ENCODE measurements at regions not wholly inside any gene's neighbourhood (a gene's known extent, or its start where the extent isn't known, plus 50 kb on each side); places are given as distances from the start of the nearest gene placed in this dataset.
"Not testable (repeated sequence)": the region's sequence is repeated elsewhere in the genome, so short reads cannot be mapped to it uniquely, and the experiment has no call there.

DNA sequence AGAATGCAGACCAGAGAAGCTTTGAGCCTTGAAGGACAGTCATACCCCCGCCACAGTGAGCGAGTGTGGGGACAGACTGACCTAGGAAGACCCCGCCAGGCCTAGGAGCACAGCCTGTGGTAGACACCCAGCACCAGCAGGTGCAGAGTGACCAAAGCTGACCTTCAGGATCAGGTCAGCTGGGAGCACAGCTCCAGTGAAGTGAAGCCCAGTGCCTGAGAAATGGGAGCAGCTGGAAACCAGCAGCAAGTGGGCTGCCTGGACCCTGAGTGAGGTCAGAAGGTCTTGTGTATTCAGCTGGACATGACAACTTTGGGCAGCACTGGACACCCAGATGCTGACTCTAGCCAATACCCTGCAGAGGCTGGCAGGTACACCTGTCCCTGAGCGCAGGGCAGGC is 268.9 kb downstream of the TEX29 start:
- peaks cover 4% of the 10 kb centered on the region for H3K27me3 Mint-ChIP-seq (ENCODE audit: insufficient read depth)
- H3K4me1 Mint-ChIP-seq (ENCODE audit: low read depth), result no peaks in the 10 kb centered on the region
- H3K4me3 Mint-ChIP-seq, result no peak overlapping the region
- peaks cover 65% of the 10 kb centered on the region for H3K9me3 Mint-ChIP-seq
- DNase-seq, result no peak
- H3K36me3 Mint-ChIP-seq (ENCODE audit: low read depth), result peaks cover 16% of the 10 kb centered on the region; the same call in 1 of the 2 replicates
- TF ChIP-seq, protein P1, sequence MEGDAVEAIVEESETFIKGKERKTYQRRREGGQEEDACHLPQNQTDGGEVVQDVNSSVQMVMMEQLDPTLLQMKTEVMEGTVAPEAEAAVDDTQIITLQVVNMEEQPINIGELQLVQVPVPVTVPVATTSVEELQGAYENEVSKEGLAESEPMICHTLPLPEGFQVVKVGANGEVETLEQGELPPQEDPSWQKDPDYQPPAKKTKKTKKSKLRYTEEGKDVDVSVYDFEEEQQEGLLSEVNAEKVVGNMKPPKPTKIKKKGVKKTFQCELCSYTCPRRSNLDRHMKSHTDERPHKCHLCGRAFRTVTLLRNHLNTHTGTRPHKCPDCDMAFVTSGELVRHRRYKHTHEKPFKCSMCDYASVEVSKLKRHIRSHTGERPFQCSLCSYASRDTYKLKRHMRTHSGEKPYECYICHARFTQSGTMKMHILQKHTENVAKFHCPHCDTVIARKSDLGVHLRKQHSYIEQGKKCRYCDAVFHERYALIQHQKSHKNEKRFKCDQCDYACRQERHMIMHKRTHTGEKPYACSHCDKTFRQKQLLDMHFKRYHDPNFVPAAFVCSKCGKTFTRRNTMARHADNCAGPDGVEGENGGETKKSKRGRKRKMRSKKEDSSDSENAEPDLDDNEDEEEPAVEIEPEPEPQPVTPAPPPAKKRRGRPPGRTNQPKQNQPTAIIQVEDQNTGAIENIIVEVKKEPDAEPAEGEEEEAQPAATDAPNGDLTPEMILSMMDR (IDR thresholded peaks at IDR 0.05), result no peak
- no peak overlapping the region for H3K27ac Mint-ChIP-seq

DNA sequence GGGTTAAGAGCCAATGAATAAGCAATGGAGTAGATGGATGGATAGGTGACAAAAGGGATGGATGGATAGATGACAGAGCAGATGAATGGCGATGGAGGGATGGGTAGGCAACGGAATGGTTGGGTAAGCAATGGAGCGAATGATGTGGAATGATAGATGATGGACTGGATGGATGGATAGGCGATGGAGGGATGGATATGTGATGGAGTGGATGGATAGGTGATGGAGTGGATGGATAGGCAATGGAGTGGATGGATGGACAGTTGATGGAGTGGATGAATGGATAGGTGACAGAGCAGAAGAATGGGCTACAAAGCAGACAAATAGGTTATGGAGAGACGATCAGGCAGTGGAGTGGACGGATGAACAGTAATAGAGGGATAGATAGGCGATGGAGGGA is 269.6 kb downstream of the TEX29 start:
- H3K27me3 Mint-ChIP-seq (ENCODE audit: insufficient read depth), result peaks cover 4% of the 10 kb centered on the region
- H3K9me3 Mint-ChIP-seq, result peaks cover 65% of the 10 kb centered on the region
- peaks cover 16% of the 10 kb centered on the region; the same call in 1 of the 2 replicates for H3K36me3 Mint-ChIP-seq (ENCODE audit: low read depth)
- DNase-seq, result no peak
- H3K4me3 Mint-ChIP-seq, result no peak overlapping the region
- H3K4me1 Mint-ChIP-seq (ENCODE audit: low read depth), result no peaks in the 10 kb centered on the region
- H3K27ac Mint-ChIP-seq, result no peak overlapping the region
- TF ChIP-seq, protein P1 (IDR thresholded peaks at IDR 0.05), result no peak

DNA sequence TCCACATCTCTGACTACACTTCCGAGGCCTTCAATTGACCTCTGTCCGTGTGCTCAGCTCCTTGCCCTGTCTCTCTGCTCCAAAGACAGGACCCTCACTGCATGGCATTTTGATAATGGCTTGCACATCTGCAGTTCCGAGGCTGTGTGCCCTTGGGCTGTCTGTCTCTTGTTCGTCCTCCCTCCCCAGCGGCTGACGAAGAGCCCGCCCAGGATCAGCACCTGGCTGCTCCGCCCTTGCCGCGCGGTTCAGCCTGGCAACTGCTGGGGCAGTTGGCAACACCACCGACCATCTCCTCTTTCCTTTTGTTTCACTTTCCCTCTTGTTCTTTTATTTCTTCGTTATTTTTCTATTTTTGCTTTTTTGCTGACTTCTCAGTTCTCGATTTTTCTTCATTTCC is 270.4 kb downstream of the TEX29 start:
- Mint-ChIP-seq H3K27ac (no peak overlapping the region), H3K27me3 (ENCODE audit: insufficient read depth) (peaks cover 4% of the 10 kb centered on the region), H3K4me1 (ENCODE audit: low read depth) (no peaks in the 10 kb centered on the region), H3K9me3 (peaks cover 66% of the 10 kb centered on the region), H3K36me3 (ENCODE audit: low read depth) (peaks cover 20% of the 10 kb centered on the region; the same call in 1 of the 2 replicates), H3K4me3 (no peak overlapping the region)
- DNase-seq, result no peak
- TF ChIP-seq, protein P1 (IDR thresholded peaks at IDR 0.05), result no peak

DNA sequence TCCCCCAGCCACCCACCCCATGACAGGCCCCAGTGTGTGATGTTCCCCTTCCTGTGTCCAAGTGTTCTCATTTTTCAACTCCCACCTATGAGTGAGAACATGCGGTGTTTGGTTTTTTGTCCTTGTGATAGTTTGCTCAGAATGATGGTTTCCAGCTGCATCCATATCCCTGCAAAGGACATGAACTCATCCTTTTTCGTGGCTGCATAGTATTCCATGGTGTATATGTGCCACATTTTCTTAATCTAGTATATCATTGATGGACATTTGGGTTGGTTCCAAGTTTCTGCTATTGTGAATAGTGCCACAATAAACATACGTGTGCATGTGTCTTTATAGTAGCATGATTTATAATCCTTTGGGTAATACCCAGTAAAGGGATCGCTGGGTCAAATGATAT is 273.0 kb downstream of the TEX29 start:
- not testable (repeated sequence) for H3K27me3 Mint-ChIP-seq (ENCODE audit: insufficient read depth); DNase-seq; H3K4me3 Mint-ChIP-seq; H3K4me1 Mint-ChIP-seq (ENCODE audit: low read depth); H3K27ac Mint-ChIP-seq
- H3K36me3 Mint-ChIP-seq (ENCODE audit: low read depth), result peaks cover 18% of the 10 kb centered on the region; the same call in 1 of the 2 replicates
- peaks cover 60% of the 10 kb centered on the region for H3K9me3 Mint-ChIP-seq

DNA sequence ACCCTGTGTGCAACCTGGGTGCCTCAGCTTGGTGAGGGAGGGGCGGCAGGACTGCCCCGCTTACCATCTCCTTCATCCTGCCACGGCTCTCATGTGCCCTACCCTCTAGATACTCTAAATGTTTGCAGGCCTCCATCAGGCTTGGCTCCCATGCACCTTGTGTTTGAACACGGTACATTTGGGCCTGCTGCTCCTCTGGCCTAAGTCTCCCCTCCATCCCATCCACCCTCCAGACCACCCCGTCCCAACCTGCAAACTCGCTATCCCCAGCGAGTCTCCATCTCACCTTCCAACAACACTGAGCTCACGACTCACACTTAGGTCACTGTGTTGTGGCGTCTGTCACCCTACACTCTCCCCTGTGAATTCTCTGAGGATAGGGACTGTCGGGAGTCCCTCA is 274.2 kb downstream of the TEX29 start:
- no peak for DNase-seq
- Mint-ChIP-seq H3K4me1 (ENCODE audit: low read depth) (no peaks in the 10 kb centered on the region), H3K27ac (no peak overlapping the region), H3K4me3 (no peak overlapping the region), H3K9me3 (peaks cover 63% of the 10 kb centered on the region), H3K36me3 (ENCODE audit: low read depth) (peaks cover 18% of the 10 kb centered on the region), H3K27me3 (ENCODE audit: insufficient read depth) (peaks cover 4% of the 10 kb centered on the region)
- TF ChIP-seq, protein P1 (IDR thresholded peaks at IDR 0.05), result no peak

DNA sequence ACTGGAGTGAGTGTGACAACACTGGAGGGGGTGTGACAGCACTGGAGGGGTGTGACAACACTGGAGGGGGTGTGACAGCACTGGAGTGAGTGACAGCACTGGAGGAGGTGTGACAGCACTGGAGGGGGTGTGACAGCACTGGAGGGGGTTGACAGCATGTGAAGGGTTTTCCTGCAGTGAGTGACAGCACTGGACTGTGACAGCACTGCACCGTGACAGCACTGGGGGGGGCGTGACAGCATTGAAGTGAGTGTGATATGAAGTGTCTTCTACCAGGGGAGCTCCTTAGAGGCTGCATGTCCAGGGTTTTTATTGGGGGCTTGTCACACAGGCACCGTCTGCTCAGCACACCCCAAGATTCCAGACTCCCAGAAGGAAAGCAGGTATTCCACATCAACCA is 274.8 kb downstream of the TEX29 start:
- peaks cover 63% of the 10 kb centered on the region for H3K9me3 Mint-ChIP-seq
- H3K4me3 Mint-ChIP-seq, result no peak overlapping the region
- no peak for DNase-seq
- no peak overlapping the region for H3K27ac Mint-ChIP-seq
- H3K4me1 Mint-ChIP-seq (ENCODE audit: low read depth), result no peaks in the 10 kb centered on the region
- H3K27me3 Mint-ChIP-seq (ENCODE audit: insufficient read depth), result peaks cover 1% of the 10 kb centered on the region; the same call in 1 of the 2 replicates
- peaks cover 12% of the 10 kb centered on the region for H3K36me3 Mint-ChIP-seq (ENCODE audit: low read depth)
- TF ChIP-seq, protein P1 (IDR thresholded peaks at IDR 0.05), result no peak
